NCI-H2107 treated with DMSO at 0.1 percent for 48 hours (cell line): ENCODE measurements at regions not wholly inside any gene's neighbourhood (a gene's known extent, or its start where the extent isn't known, plus 50 kb on each side); places are given as distances from the start of the nearest gene placed in this dataset.
"Not testable (repeated sequence)": the region's sequence is repeated elsewhere in the genome, so short reads cannot be mapped to it uniquely, and the experiment has no call there.

Experiments
- DNase-seq: peaks from one replicate; lab custom pipeline; 2025; ENCODE audit not compliant: unreplicated experiment; lab: John Stamatoyannopoulos, UW

GRCh38 chr2:156915332-156915731, 342.2 kb upstream of the GALNT5 start:
- no peak for DNase-seq

- DNase-seq = no peak
Measured at GRCh38 chr2:156918410-156918809, 339.1 kb upstream of the GALNT5 start.

- DNase-seq = no peak
Measured at GRCh38 chr2:156930423-156930822, 327.1 kb upstream of the GALNT5 start.

GRCh38 chr2:156933645-156934225, 323.8 kb upstream of the GALNT5 start:
- no peak for DNase-seq

GRCh38 chr2:156935616-156936015, 321.9 kb upstream of the GALNT5 start:
- peak; percentile 26 for DNase-seq

GRCh38 chr2:156937430-156937829, 320.1 kb upstream of the GALNT5 start:
- DNase-seq = no peak

- DNase-seq = no peak
Measured at GRCh38 chr2:156944871-156945270, 312.6 kb upstream of the GALNT5 start.

- no peak for DNase-seq
Measured at GRCh38 chr2:156947261-156947660, 310.2 kb upstream of the GALNT5 start.

GRCh38 chr2:156955701-156956100, 301.8 kb upstream of the GALNT5 start:
- no peak for DNase-seq

GRCh38 chr2:156956161-156956560, 301.3 kb upstream of the GALNT5 start:
- DNase-seq = no peak

- no peak for DNase-seq
Measured at GRCh38 chr2:156958374-156958773, 299.1 kb upstream of the GALNT5 start.

GRCh38 chr2:156959481-156959880, 298.0 kb upstream of the GALNT5 start:
- no peak for DNase-seq

- no peak for DNase-seq
Measured at GRCh38 chr2:156982615-156983014, 274.9 kb upstream of the GALNT5 start.

GRCh38 chr2:156986339-156986988, 271.0 kb upstream of the GALNT5 start:
- no peak for DNase-seq

- peak; percentile 7 for DNase-seq
Measured at GRCh38 chr2:156999661-157000060, 257.8 kb upstream of the GALNT5 start.

- no peak for DNase-seq
Measured at GRCh38 chr2:157004789-157005188, 252.7 kb upstream of the GALNT5 start.

GRCh38 chr2:157015015-157015575, 242.4 kb upstream of the GALNT5 start:
- no peak for DNase-seq

GRCh38 chr2:157023264-157023663, 234.2 kb upstream of the GALNT5 start:
- DNase-seq = not testable (repeated sequence)

- DNase-seq = no peak
Measured at GRCh38 chr2:157024129-157024528, 233.4 kb upstream of the GALNT5 start.

- DNase-seq = no peak
Measured at GRCh38 chr2:157032017-157032416, 225.5 kb upstream of the GALNT5 start.

- no peak for DNase-seq
Measured at GRCh38 chr2:157036726-157037125, 220.8 kb upstream of the GALNT5 start.

GRCh38 chr2:157043786-157044185, 213.7 kb upstream of the GALNT5 start:
- DNase-seq = no peak

GRCh38 chr2:157046396-157046795, 211.1 kb upstream of the GALNT5 start:
- DNase-seq = no peak
